HFFc6 (cell line): ENCODE measurements at regions not wholly inside any gene's neighbourhood (a gene's known extent, or its start where the extent isn't known, plus 50 kb on each side); places are given as distances from the start of the nearest gene placed in this dataset.

Source experiments
- DNase-seq: peaks from one replicate; pipeline ENCODE4 v3.0.0-alpha.2; 2018
- H3K27ac Mint-ChIP-seq: 2 replicates; pipeline ENCODE4 v1.8.0; 2020; ENCODE audit warnings: mild to moderate bottlenecking, mixed read lengths
- H3K27me3 Mint-ChIP-seq: 2 replicates; pipeline ENCODE4 v1.8.0; 2021; ENCODE audit warnings: mild to moderate bottlenecking, moderate library complexity, mixed read lengths; ENCODE audit not compliant: insufficient read depth
- H3K36me3 Mint-ChIP-seq: 2 replicates; pipeline ENCODE4 v1.8.0; 2021; ENCODE audit warnings: low read depth, mixed read lengths
- H3K4me1 Mint-ChIP-seq: 2 replicates; pipeline ENCODE4 v1.8.0; 2020; ENCODE audit warnings: low read depth, mixed read lengths
- H3K4me3 Mint-ChIP-seq: 2 replicates; pipeline ENCODE4 v1.8.0; 2020; ENCODE audit warnings: mild to moderate bottlenecking, moderate library complexity, mixed read lengths
- H3K9me3 Mint-ChIP-seq: 2 replicates; pipeline ENCODE4 v1.8.0; 2020; ENCODE audit warnings: mild to moderate bottlenecking, mixed read lengths
- CTCF ChIP-seq: fragments of 200-600 bp; sonication (generic); IDR thresholded peaks from 2 replicates; pipeline ENCODE4 v1.5.0; 2021; ENCODE audit warnings: antibody characterized with exemption, mild to moderate bottlenecking

GRCh38 chr2:238784671-238785527 is 63.0 kb upstream of the TWIST2 start:
- TF ChIP-seq CTCF, result peak; percentile 97
- H3K27ac Mint-ChIP-seq, result peak overlapping the region; percentile 95
- H3K9me3 Mint-ChIP-seq, result peaks cover 5% of the 10 kb centered on the region; the same call in 1 of the 2 replicates
- peaks cover 3% of the 10 kb centered on the region for H3K27me3 Mint-ChIP-seq
- peaks cover 60% of the 10 kb centered on the region for H3K4me1 Mint-ChIP-seq
- peak; percentile 74 for DNase-seq
- H3K4me3 Mint-ChIP-seq, result peak overlapping the region; percentile 72
- peaks cover 9% of the 10 kb centered on the region for H3K36me3 Mint-ChIP-seq

- Mint-ChIP-seq H3K4me1 (peaks cover 66% of the 10 kb centered on the region), H3K36me3 (peaks cover 9% of the 10 kb centered on the region), H3K9me3 (peaks cover 5% of the 10 kb centered on the region; the same call in 1 of the 2 replicates), H3K27ac (peak overlapping the region; percentile 95), H3K27me3 (peaks cover 3% of the 10 kb centered on the region), H3K4me3 (peak overlapping the region; percentile 72; the same call in 1 of the 2 replicates)
- TF ChIP-seq CTCF, result no peak
- peak; percentile 4 for DNase-seq
Observed at GRCh38 chr2:238785528-238785860, 62.4 kb upstream of the TWIST2 start.

- peaks cover under 1% of the 10 kb centered on the region; the same call in 1 of the 2 replicates for H3K9me3 Mint-ChIP-seq
- TF ChIP-seq CTCF, result peak; percentile 26; the same call in 1 of the 2 replicates
- H3K4me3 Mint-ChIP-seq, result peak overlapping the region; percentile 90
- peaks cover 75% of the 10 kb centered on the region for H3K4me1 Mint-ChIP-seq
- peak overlapping the region; percentile 95 for H3K27ac Mint-ChIP-seq
- DNase-seq, result peak; percentile 63
- peaks cover under 1% of the 10 kb centered on the region; the same call in 1 of the 2 replicates for H3K36me3 Mint-ChIP-seq
- peaks cover 1% of the 10 kb centered on the region for H3K27me3 Mint-ChIP-seq
Observed at GRCh38 chr2:238786379-238786778, 61.5 kb upstream of the TWIST2 start.

- no peaks in the 10 kb centered on the region; the same call in 1 of the 2 replicates for H3K27me3 Mint-ChIP-seq
- peak overlapping the region; percentile 95 for H3K27ac Mint-ChIP-seq
- peaks cover 77% of the 10 kb centered on the region for H3K4me1 Mint-ChIP-seq
- no peak for TF ChIP-seq CTCF
- peak overlapping the region; percentile 90 for H3K4me3 Mint-ChIP-seq
- DNase-seq, result peak; percentile 16
- H3K36me3 Mint-ChIP-seq, result no peaks in the 10 kb centered on the region
- no peaks in the 10 kb centered on the region for H3K9me3 Mint-ChIP-seq
Observed at GRCh38 chr2:238786792-238787490, 60.9 kb upstream of the TWIST2 start.

- Mint-ChIP-seq H3K36me3 (no peaks in the 10 kb centered on the region), H3K4me1 (peaks cover 77% of the 10 kb centered on the region), H3K27ac (peak overlapping the region; percentile 95), H3K9me3 (no peaks in the 10 kb centered on the region), H3K4me3 (peak overlapping the region; percentile 90), H3K27me3 (no peaks in the 10 kb centered on the region; the same call in 1 of the 2 replicates)
- peak; percentile 49 for DNase-seq
- no peak for TF ChIP-seq CTCF
Observed at GRCh38 chr2:238787501-238787900, 60.4 kb upstream of the TWIST2 start.
